ENCODE measurements at regions not wholly inside any gene's neighbourhood (a gene's known extent, or its start where the extent isn't known, plus 50 kb on each side); places are given as distances from the start of the nearest gene placed in this dataset.
"Not testable (repeated sequence)": the region's sequence is repeated elsewhere in the genome, so short reads cannot be mapped to it uniquely, and the experiment has no call there.

DNA sequence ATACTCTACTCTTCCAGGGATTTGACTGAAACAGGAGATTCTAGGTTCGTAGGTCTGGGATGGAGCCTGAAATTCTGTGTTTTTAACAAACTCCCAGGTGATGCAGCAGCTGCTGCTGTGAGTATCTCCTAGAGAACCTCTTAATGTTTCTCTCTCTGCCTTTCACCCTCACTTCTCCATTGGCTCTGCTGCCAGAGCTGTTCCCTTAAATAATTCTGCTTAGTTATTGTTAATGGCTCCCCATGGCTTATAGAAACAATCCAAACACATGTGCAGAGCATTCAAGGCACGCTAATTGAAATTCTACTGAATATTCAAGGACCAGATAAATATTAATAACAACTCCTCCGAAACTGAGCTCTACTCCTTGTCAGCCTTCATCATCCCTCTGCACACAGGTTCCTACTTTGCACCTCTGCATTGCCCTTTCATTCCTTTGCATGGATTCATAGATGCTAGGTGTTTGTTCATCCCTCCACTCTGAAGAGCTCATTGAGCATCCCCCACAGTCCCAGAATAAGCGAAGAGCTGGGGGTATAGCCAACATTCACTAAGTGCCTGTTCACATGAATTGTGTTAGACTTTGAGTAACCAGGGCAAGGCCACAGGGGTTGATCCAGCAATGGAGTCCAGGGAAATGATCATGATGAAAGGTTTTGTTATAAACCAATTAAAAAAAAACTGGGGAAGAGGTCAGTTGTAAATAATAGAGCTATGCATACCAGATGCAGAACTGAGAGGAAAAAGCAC, 488.4 kb upstream of the JAG1 start:
- DNase-seq (ENCODE audit: low read depth in 4 of 4, low spot score in 1 of 4) = no peak

DNA sequence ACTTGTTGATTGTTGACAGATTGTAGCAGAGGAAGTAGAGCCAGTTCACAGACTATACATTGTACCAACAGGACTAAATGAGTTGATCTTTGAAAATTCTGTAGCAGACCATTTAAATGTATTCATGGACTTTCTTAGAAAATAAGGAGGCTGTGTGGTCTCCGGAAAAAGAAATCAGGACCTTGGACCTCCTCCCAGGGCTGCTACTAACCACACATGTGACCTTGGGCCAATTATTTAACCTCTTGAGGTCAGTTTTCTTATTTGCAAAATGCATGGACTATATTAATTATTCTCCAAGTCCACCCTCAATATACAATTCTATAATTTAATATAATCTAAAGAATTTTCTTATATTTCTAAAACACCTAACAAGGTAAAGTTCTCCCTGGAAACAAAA, 492.0 kb upstream of the JAG1 start:
- DNase-seq (ENCODE audit: low read depth in 4 of 4, low spot score in 1 of 4) = no peak

DNA sequence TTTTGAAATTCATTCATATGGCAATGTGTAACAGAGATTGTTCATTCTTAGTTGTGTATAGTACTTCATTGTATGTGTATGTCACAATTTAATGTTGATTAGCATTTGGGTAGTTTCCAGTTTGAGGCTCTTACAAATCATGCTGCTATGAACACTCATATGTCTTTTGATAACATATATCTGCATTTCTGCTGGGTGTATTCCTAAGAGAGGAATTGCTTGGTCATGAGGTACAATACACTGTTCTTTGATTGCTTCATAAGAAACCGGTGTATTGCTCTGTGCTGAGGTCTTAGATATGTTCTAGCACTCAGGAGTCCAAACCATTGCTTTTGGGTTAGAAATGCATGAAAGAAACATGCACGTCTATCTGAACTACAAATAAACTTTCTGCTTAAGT, 492.9 kb upstream of the JAG1 start:
- DNase-seq (ENCODE audit: low read depth in 4 of 4, low spot score in 1 of 4) = no peak

DNA sequence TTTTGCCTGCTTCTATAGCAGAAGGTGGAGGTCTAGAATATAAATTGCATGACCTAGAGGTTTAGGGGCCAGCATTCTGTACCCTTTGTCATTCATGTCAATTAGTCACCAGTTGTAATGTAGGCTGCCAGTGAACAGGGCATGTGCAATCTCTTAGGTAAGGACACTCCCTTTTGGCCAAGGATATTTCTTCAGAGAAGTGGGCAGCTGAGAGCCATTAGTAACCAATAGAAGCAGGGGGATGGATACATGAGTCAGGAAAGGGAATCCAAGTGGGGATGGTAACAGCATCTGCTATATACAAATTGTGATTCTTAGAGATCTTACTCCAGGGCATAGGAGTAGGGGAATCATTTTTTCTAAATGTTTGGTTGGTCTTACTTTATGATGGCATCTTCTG, 494.2 kb upstream of the JAG1 start:
- DNase-seq (ENCODE audit: low read depth in 4 of 4, low spot score in 1 of 4) = no peak

DNA sequence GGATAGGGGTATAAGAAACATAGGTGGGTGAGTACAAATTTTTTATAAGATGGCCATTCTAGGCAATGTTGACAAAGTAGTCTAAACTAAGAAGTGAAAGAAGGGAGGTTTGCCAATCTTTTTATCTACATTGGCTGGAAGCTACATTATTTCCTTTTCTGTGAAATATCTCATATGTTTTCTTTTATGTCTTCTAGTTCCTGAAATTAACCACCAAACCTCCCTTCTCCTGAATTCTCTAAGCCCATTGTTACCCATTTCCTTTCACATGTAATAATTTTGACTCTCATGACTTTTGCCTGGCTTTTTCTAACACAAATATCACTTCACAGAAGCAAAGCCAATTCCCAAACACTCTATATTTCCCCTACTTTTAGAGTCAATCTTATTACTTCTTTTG, 496.2 kb upstream of the JAG1 start:
- no peak for DNase-seq (ENCODE audit: low read depth in 4 of 4, low spot score in 1 of 4)

DNA sequence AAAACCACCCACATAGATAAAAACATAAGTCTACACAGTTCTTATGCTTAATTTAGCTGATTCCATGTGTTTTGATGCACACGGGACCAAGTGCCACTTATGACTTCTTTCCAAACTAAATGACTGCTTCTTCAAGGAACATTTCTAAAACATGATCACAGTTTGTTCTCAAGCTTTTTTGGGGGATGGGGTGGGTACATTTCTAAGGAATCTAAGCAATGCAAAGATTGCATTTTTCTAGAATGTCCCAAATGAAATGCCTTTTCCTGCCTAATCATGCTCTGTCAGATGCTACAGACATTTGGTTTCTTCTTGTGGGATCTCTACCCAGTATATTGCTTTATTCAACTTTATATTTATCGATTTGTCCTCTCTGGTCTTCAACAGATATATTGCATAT, 496.8 kb upstream of the JAG1 start:
- no peak for DNase-seq (ENCODE audit: low read depth in 4 of 4, low spot score in 1 of 4)

DNA sequence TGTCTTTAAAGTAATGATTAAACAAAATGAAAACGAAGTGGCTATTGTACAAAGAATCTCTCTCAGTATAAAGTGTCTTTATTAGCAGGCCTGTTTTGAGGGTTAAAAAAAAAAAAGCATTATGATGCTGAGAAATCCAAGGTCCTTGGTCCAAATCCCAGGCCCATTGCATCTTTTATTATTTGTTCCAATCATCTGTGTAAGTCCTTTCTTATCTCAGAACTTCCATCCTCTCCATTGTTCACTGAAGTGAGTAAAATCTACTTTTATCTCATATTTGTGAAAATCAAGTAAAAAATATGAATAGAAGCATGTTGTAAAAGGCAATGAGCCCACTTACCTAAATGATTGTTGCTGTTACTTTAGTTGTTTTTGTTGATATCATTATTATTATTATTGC, 499.1 kb upstream of the JAG1 start:
- no peak for DNase-seq (ENCODE audit: low read depth in 4 of 4, low spot score in 1 of 4)

DNA sequence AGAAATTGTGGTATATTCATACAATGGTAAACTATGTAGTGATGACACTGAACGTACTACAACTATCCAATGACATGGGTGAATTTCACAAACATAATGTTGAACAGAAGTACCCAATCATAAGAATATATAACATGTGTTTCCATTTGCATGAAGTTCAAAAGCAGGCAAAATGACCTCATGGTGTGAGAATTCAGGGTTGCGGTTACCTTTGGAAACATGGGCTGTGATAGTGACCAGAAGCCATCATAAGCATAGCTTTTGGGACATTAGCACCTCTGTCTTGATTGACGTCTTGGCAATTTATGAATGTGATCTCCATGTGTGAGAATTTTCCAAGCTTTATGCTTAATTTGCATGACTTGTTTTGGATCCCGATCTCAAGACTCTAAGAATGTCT, 500.1 kb upstream of the JAG1 start:
- DNase-seq (ENCODE audit: low read depth in 4 of 4, low spot score in 1 of 4) = no peak

DNA sequence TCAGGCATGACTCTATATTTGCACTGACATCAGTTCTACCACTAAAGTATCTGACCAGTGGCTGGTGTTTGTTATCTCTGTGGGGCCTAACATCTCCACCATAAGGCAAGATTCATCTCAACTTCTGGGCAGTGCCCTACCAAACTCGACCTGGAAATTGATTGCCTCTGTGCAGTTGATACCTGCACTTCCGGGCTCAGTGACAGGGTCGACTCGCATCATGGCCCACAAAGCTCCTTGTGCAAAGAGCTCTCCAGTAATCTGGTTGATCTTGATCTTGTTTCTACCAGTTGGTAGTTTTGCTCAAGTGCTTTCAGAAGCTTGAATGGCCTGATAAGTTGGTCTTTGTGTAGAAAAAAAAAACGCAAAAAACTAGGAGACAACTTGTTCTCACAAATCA, 501.1 kb upstream of the JAG1 start:
- no peak for DNase-seq (ENCODE audit: low read depth in 4 of 4, low spot score in 1 of 4)

DNA sequence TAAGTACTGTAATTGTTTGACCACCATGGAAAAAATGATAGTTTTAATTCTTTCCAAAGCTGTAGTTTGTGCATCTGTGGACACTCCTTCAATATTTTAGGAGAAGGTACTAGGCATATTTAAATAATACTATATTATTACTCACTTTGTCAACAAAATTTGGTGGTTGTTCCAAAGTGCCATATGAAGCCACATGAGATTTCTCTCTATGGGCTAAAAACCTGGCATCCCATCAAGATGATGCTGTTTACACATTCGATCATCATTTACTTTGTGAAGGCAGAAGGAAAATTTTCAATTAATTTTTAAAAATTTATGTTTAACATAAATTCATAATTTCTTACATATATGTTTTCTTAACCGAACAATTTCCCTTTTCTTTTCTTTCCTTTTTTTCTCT, 502.6 kb upstream of the JAG1 start:
- no peak for DNase-seq (ENCODE audit: low read depth in 4 of 4, low spot score in 1 of 4)

DNA sequence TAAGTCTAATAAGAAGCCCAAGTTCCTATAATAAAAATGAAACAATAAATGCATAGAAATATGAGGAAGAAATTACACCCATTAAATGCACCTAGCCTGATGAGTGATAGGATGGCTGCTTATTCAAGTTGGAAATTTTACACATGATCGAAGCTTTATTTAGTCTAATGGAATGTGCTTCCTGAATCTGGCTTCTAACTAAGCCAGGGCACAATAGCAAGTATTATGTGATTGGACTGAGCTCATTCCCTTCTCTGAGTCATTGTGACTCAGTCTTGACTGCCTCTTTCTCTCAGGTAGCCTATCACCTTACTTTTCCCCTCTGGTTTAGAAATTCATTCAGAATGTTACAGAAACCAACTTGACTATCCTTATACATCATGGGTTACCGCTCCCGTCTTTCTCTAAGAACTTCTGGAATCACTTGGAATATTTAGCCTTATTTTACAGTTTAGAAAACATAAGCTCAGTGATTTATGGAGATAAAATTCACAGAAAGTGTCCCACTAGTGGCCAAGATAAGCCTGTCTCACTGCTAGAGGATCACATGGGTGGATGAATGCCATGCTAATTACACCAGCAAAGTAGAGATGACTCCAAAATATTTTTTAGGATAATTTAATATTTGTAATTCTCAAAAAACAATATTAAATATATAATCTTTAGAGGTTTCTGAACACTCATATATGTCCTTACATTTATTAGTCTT, 505.3 kb upstream of the JAG1 start:
- DNase-seq (ENCODE audit: low read depth in 4 of 4, low spot score in 1 of 4) = no peak

DNA sequence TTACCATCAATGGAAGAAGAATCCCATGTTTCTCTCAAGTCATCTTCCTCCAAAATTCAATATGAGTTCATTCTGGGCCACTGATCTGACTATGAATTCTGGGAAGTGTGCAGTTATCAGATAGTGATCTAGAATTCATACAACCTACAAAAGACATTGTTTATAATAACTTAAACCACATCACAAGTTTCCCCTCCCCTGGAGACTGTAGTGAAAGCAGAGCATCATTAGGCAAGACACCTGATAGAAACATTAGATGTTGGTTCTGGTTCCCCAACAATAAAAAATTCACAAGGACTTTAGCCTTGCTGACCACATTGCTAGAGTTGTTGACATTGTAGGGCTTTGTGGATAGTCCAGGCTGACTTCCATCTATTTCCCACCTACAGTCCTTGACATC, 506.4 kb upstream of the JAG1 start:
- DNase-seq (ENCODE audit: low read depth in 4 of 4, low spot score in 1 of 4) = no peak

DNA sequence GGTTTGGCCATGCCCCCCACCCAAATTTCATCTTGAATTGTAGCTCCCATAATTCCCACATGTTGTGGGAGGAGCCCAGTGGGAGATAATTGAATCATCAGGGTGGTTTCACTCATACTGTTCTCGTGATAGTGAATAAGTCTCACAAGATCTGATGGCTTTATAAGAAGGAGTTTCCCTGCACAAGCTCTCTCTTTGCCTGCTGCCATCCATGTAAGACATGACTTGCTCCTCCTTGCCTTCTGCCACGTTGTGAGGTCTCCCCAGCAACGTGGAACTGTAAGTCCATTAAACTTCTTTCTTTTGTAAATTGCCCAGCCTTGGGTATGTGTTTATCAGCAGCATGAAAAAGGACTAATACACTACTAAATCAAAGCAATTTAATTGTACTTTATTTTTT, 507.3 kb upstream of the JAG1 start:
- not testable (repeated sequence) for DNase-seq (ENCODE audit: low read depth in 4 of 4, low spot score in 1 of 4)

DNA sequence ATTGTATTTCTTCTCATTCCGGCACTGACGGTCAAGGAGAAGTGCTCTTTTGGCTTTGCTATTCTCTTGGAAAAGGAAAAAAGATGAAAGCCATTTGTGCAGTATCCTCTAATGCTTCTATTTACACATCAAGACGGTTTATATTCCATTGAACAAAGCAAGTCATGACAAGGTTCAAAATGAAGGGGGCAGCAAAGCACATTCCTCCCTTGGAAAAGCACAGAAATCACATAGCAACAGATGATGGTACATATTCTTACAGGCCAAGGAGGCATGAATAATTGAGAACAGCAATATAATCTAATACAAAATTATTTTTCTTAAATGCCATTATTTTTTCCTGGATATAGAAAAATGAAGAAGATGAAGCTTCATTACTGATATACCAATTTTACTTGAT, 508.2 kb upstream of the JAG1 start:
- no peak for DNase-seq (ENCODE audit: low read depth in 4 of 4, low spot score in 1 of 4)

DNA sequence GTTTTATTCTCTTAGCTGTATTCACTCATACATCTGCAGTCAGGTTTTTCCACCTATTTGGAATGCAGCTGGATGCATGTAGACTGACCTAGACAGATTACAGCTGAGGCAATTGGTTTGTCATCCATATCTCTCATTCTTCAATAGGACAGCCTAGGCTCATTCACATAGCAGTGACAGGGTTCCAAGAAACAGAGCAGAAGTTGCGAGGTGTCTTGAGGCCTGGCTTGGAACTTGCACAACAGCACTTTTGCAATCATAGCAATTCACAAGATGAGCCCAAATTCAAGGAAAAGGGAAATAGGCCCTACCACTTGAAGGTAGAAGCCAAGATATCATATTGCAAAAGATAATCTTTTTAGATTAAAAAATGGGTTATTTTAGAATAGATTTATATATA, 508.9 kb upstream of the JAG1 start:
- DNase-seq (ENCODE audit: low read depth in 4 of 4, low spot score in 1 of 4) = no peak

DNA sequence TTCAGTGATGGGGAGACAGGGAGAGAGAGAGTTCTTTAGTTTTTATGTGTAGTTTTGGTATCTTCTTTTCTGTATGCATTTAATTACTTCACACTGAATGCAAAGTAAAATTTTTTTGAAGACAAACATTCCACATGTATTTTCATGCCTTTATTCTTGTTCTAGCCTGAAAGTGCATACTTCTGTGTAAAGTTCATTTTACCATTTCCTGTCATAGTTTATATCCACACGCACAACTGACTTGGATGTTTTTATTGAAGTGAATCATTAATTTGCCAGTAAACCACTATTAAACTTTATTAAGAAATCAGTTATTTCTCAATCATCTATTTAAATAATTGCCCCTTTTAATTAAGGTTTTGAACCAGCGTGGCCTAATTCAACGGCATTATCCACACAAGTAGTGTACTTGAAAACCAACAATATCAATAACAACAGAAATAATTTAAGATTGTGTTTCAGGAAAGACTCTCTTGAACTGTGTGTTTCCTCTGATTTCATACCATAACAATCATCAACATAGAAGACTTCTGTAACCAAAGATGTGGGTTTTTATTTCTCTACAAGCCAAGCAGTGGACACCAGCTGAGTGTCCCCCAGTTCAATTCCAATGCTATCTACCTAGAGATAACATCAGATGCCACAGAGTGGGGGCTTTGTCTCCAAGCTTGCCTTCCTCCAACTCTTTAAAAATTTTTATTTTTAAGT, 512.7 kb upstream of the JAG1 start:
- DNase-seq (ENCODE audit: low read depth in 4 of 4, low spot score in 1 of 4) = no peak

DNA sequence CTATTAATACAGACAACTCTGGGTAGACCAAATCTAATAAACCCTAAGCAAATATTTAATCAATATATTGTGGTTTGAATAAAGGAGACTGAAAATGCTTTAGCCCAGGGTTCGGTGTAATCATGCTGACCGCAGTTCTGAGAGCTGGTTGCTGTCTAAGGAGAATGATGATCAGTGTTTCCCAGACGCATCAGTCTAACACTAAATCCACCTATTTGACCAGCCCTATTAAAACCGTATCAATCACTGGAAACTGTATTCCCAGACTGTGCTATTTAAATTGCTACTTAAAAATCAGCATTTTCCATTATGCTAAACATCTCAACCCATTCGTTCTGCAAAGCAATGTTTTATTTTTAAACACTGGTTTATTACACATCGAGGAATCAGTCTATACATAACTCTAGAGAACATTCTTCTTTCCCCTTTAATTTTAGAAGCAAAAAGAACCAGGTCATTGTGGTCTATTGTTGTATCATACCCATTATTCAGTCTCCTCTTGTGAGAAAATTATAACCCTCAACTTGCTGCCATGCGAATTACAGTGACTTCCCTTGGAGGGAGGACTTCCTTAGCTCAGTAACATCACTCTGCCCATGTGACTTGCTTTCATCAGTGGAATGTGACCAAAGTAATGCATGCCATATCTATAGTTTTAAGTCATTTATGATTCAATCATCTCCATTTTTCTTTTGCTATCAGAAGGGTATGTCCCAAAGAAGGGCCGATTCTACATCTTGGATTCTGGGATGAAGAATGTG, 515.2 kb upstream of the JAG1 start:
- DNase-seq (ENCODE audit: low read depth in 4 of 4, low spot score in 1 of 4) = no peak

DNA sequence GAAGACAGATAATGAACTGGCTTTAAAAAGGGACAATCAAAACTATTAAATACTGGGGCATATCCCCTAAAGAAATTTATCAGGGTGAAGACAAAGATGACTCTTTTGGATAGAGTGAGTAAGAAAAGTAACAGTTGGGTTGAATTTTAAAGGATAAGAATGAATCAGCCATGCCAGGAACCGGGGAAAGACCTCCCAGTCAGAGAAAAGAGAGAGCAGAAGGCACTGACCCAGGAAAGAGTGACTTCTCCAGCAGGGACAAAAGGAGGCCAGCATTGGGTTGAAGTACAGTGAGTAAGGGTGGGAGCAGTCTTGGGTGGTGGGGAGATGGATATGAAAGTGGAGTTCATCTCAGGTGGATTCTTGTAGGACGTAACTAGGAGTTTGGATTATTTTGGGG, 516.9 kb upstream of the JAG1 start:
- no peak for DNase-seq (ENCODE audit: low read depth in 4 of 4, low spot score in 1 of 4)

DNA sequence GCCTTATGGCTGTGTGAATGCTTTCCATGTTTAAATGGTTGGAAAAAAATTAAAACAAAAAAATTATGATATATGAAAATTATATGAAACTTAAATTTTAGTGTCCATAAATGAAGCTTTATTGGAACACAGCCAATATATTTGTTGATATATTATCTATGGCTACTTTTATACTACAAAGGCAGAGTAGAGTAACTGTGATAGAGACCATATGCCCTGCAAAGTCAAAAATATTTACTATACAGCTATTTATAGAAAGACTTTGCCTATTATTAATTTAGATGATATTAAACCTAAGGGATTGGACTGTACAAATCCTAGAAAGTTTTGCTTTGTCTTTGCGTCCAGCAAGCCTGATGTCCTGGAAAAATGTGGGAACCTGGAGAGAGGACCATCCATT, 518.3 kb upstream of the JAG1 start:
- no peak for DNase-seq (ENCODE audit: low read depth in 4 of 4, low spot score in 1 of 4)

DNA sequence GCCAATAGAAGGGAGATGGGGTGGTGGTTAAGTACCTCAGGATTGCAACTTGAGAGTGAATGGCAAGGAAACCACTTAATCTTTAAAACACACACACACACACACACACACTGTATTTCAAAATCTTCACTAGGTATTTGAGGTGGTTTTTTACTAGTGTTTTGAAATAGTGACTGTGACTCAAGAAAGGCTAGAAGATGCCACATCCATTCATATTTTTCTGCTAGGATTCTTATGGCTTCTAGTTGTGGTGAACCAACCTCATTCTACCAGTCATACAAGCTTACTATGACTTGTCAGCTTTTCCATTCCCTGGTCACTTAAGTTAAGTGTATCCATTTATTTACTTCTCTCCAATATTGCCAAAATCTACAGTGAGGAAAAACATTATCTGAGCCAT, 519.4 kb upstream of the JAG1 start:
- DNase-seq (ENCODE audit: low read depth in 4 of 4, low spot score in 1 of 4) = no peak

DNA sequence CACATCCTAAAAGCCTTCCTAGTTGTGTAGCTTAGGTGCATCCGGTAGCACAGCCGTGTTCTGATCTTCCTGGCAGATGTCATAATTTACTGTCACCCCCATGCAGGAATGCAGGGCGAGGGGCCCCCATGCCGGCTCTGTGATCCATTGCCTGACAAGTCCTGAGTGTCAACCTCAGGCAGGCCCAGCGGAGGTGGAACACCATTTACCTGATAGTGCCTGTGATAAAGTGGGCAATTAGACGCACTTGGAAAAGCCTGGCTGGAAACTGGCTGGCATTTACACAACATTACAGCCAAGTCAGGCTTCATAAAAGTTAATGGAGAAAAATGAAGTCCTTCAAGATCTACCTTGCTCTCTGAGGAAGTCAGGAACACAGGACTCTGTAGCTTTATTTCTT, 521.4 kb upstream of the JAG1 start:
- DNase-seq (ENCODE audit: low read depth in 4 of 4, low spot score in 1 of 4) = no peak

Data from stimulated activated CD4-positive, alpha-beta T cell treated with anti-CD3 and anti-CD28 coated beads, Interleukin-1b, Interleukin-23, amount 100 ng/mL, for 24 hours (primary cell).